ENCODE measurements at regions not wholly inside any gene's neighbourhood (a gene's known extent, or its start where the extent isn't known, plus 50 kb on each side); places are given as distances from the start of the nearest gene placed in this dataset.

- no peak for DNase-seq (ENCODE audit: extremely low spot score, unreplicated experiment)
- no peak for TF ChIP-seq CTCF (IDR thresholded peaks at IDR 0.05)
- H3K27ac Mint-ChIP-seq (ENCODE audit: unreplicated experiment), result peak overlapping the region; percentile 67
- no peaks in the 10 kb centered on the region for H3K27me3 Mint-ChIP-seq (ENCODE audit: unreplicated experiment)
- H3K4me1 Mint-ChIP-seq (ENCODE audit: unreplicated experiment), result no peaks in the 10 kb centered on the region
- H3K36me3 Mint-ChIP-seq (ENCODE audit: unreplicated experiment), result peaks cover 7% of the 10 kb centered on the region
- peaks cover 19% of the 10 kb centered on the region for H3K9me3 Mint-ChIP-seq (ENCODE audit: unreplicated experiment)
- no peak overlapping the region for H3K4me3 Mint-ChIP-seq (ENCODE audit: unreplicated experiment)
Observed at GRCh38 chr7:41164440-41164839, 538.5 kb downstream of the INHBA start.

DNA sequence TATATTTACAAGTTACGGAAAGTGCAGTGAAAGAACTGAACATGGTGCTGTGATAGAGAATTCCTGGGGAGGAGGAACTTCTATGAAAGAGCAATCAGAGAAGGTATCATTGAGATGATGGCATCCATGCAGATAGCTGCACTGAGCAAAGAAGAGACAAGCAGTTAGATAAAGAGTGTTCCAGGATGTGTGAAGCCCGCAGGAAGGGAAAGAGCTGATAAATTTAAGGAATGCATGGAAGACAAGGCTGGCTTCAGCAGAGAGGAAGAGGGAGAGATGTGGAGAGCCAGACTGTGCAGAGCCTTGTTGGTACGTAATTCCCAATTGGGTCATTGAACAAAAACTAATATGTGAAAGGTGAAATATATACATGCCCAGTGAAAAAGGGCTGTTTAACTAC, 538.9 kb downstream of the INHBA start:
- no peak for TF ChIP-seq CTCF (IDR thresholded peaks at IDR 0.05)
- Mint-ChIP-seq H3K27me3 (ENCODE audit: unreplicated experiment) (no peaks in the 10 kb centered on the region), H3K36me3 (ENCODE audit: unreplicated experiment) (peaks cover 7% of the 10 kb centered on the region), H3K4me3 (ENCODE audit: unreplicated experiment) (no peak overlapping the region), H3K9me3 (ENCODE audit: unreplicated experiment) (peaks cover 19% of the 10 kb centered on the region), H3K4me1 (ENCODE audit: unreplicated experiment) (no peaks in the 10 kb centered on the region), H3K27ac (ENCODE audit: unreplicated experiment) (no peak overlapping the region)
- no peak for DNase-seq (ENCODE audit: extremely low spot score, unreplicated experiment)

DNA sequence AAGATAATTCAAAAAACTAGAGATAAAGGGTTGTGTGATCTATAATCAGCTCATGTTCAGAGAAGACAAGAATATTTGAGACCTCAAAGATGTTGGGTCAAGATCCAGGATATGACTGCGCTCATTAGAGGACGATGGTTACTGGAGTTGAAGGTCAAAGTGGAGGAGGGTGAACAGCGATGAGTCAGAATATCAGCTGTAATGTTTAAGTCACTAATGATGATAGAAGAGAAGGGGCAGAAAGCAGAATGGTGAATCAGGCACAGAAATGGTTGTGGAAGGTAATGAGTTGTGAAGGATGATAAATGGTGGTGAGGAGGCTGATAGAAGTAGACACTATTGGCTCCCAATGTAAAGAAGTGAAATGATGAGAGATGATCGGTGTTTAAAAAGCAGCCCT, 540.3 kb downstream of the INHBA start:
- Mint-ChIP-seq H3K4me1 (ENCODE audit: unreplicated experiment) (no peaks in the 10 kb centered on the region), H3K9me3 (ENCODE audit: unreplicated experiment) (peaks cover 19% of the 10 kb centered on the region), H3K4me3 (ENCODE audit: unreplicated experiment) (no peak overlapping the region), H3K36me3 (ENCODE audit: unreplicated experiment) (peaks cover 7% of the 10 kb centered on the region), H3K27ac (ENCODE audit: unreplicated experiment) (no peak overlapping the region), H3K27me3 (ENCODE audit: unreplicated experiment) (no peaks in the 10 kb centered on the region)
- DNase-seq (ENCODE audit: extremely low spot score, unreplicated experiment), result no peak
- no peak for TF ChIP-seq CTCF (IDR thresholded peaks at IDR 0.05)

- H3K36me3 Mint-ChIP-seq (ENCODE audit: unreplicated experiment), result peaks cover 7% of the 10 kb centered on the region
- no peak for TF ChIP-seq CTCF (IDR thresholded peaks at IDR 0.05)
Observed at GRCh38 chr7:41161041-41161587, 541.8 kb downstream of the INHBA start.

DNA sequence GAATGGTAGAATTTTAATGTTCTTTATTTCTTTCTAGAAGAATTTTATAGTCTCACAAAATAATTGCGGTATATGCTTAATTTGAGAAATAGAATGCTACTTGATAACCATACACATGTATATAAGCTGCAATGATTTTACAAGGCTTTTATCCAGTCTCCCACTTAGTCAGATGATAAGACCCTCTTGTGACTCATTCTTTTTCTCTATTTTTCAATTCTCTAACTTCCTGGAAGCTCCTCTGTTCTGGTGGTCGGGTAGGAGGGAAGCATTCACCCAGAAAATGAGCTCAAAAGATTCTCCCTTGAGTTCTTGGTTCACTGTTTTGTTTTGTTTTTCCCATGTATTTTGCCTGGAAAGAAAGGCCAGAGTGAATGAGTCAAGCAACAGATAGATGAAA, 546.6 kb downstream of the INHBA start:
- Mint-ChIP-seq H3K4me3 (ENCODE audit: unreplicated experiment) (no peak overlapping the region), H3K36me3 (ENCODE audit: unreplicated experiment) (peaks cover 7% of the 10 kb centered on the region), H3K4me1 (ENCODE audit: unreplicated experiment) (no peaks in the 10 kb centered on the region), H3K27ac (ENCODE audit: unreplicated experiment) (no peak overlapping the region), H3K9me3 (ENCODE audit: unreplicated experiment) (peaks cover 14% of the 10 kb centered on the region), H3K27me3 (ENCODE audit: unreplicated experiment) (no peaks in the 10 kb centered on the region)
- TF ChIP-seq CTCF (IDR thresholded peaks at IDR 0.05), result no peak
- no peak for DNase-seq (ENCODE audit: extremely low spot score, unreplicated experiment)

More at GRCh38 chr7:41161041-41161587, 541.8 kb downstream of the INHBA start:
- H3K4me1 Mint-ChIP-seq (ENCODE audit: unreplicated experiment), result no peaks in the 10 kb centered on the region
- H3K27me3 Mint-ChIP-seq (ENCODE audit: unreplicated experiment), result no peaks in the 10 kb centered on the region
- DNase-seq (ENCODE audit: extremely low spot score, unreplicated experiment), result no peak
- peaks cover 14% of the 10 kb centered on the region for H3K9me3 Mint-ChIP-seq (ENCODE audit: unreplicated experiment)
- no peak overlapping the region for H3K4me3 Mint-ChIP-seq (ENCODE audit: unreplicated experiment)
- no peak overlapping the region for H3K27ac Mint-ChIP-seq (ENCODE audit: unreplicated experiment)

Measured in osteocyte (in vitro differentiated cells).